ENCODE measurements at regions not wholly inside any gene's neighbourhood (a gene's known extent, or its start where the extent isn't known, plus 50 kb on each side); places are given as distances from the start of the nearest gene placed in this dataset.

DNA sequence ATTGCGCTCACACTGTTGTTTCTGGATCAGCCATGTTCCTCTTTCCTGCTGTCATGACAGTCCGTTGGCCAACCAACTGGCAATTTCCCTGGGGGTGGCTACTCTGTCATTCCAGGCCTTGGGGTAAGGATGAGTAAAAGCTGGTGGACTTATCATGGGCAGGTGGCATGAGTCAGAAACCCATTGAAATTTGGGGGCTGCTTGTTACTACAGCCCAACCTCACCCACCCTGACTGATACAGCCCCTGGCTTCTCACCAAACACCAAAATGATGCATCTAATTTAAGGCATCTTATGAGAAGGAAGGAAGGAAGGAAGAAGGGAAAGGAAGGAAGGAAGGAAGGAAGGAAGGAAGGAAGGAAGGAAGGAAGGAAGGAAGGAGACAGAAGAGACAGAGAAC, 53.9 kb upstream of the CRHR1 start:
- DNase-seq: no peak

DNA sequence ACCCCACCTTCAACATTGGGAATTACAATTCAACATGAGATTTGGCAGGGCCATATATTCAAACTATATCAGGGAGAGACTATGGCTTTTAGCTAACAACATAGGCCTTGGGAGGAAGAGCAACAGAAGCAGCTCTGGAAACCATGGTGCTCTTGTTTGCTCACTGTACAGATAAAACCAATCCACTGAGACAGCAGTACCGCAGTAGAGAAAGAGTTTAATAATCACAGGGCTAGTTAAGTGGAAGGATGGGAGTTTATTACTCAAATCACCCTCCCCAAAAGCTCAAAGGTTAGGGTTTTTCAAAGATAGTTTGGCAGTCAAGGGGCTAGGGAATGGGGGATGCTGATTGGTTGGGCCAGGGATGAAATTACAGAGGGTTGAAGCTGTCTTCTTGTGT, 52.7 kb upstream of the CRHR1 start:
- no peak for DNase-seq

- no peak for DNase-seq
Observed at GRCh38 chr17:45732926-45733505, 51.1 kb upstream of the CRHR1 start.

GRCh38 chr17:45733781-45734180, 50.3 kb upstream of the CRHR1 start:
- DNase-seq: no peak
